GM12878 (cell line): ENCODE measurements at regions not wholly inside any gene's neighbourhood (a gene's known extent, or its start where the extent isn't known, plus 50 kb on each side); places are given as distances from the start of the nearest gene placed in this dataset.

Source experiments
- ATAC-seq: fragments of 200-7000 bp; cut with Tn5 transposase; 3 replicates; pipeline ENCODE4 v1.9.1; 2020; ENCODE audit warnings: mild to moderate bottlenecking, moderate library complexity
- BruUV-seq: library from RNA; stranded (reverse); fragments of 400-500 nt; replicated peaks from 2 replicates; lab custom pipeline; 2021; lab: Mats Ljungman, UMichigan
- CTCF ChIA-PET: fragments of 300-600 bp; sonication (Branson Sonifier 250); formaldehyde crosslinking; extraction: SDS; loops from one replicate; lab custom pipeline; 2021; ENCODE audit warnings: inconsistent platforms; lab: Yijun Ruan, JAX
- POLR2A ChIA-PET: fragments of 350-600 bp; formaldehyde crosslinking; extraction: SDS; loops from one replicate; lab custom pipeline; 2021; ENCODE audit warnings: inconsistent platforms; lab: Charles Lee
- RAD21 ChIA-PET: fragments of 300-600 bp; sonication (Branson Sonifier 250); formaldehyde crosslinking; loops from one replicate; lab custom pipeline; 2023; ENCODE audit warnings: antibody characterized with exemption; ENCODE audit not compliant: unreplicated experiment; lab: Charles Lee
- SMC1A ChIA-PET: fragments of 300-600 bp; sonication (Branson Sonifier 250); formaldehyde crosslinking; loops from one replicate; lab custom pipeline; 2023; ENCODE audit not compliant: unreplicated experiment, uncharacterized antibody; lab: Charles Lee
- DNase-seq: peaks from one replicate; pipeline ENCODE4 v3.0.0-alpha.2; 2011; ENCODE audit warnings: low read depth, low spot score
- FAIRE-seq: peaks from 3 replicates; lab custom pipeline; 2011; peaks lifted over from hg19 to GRCh38; lab: Jason Lieb, UNC
- H2AFZ ChIP-seq: 2 replicates; pipeline ENCODE4 v1.6.0; 2011; ENCODE audit warnings: low read depth, low read length, control low read depth; ENCODE audit not compliant: control insufficient read depth
- H3K27ac ChIP-seq: 2 replicates; pipeline ENCODE4 v1.5.1; 2011; ENCODE audit warnings: control low read depth; ENCODE audit not compliant: control insufficient read depth, insufficient read depth
- H3K27me3 ChIP-seq, 2 experiments: replicated peaks in 1 of 2; 2 replicates each; pipeline versions ENCODE4 v1.6.0 to v1.6.1; 2011; ENCODE audit warnings: low read length in 1 of 2; ENCODE audit not compliant: control insufficient read depth in 2 of 2, insufficient read depth in 2 of 2
- H3K36me3 ChIP-seq, 2 experiments: 2 replicates each; pipeline ENCODE4 v1.5.1; 2011; ENCODE audit warnings: low read length in 1 of 2; ENCODE audit not compliant: control insufficient read depth in 2 of 2, insufficient read depth in 2 of 2
- H3K4me1 ChIP-seq: 2 replicates; pipeline ENCODE4 v1.6.1; 2011; ENCODE audit warnings: mild to moderate bottlenecking, low read length, moderate library complexity, mixed read lengths; ENCODE audit not compliant: control insufficient read depth, insufficient read depth
- H3K4me2 ChIP-seq: 2 replicates; pipeline ENCODE4 v1.6.0; 2011; ENCODE audit warnings: control low read depth; ENCODE audit not compliant: control insufficient read depth, insufficient read depth
- H3K4me3 ChIP-seq: fragments of 200-600 bp; sonication (generic); 2 replicates; pipeline ENCODE4 v1.5.1; 2016
- H3K79me2 ChIP-seq: 2 replicates; pipeline ENCODE4 v1.6.0; 2011; ENCODE audit warnings: low read length; ENCODE audit not compliant: control insufficient read depth, insufficient read depth
- H3K9ac ChIP-seq: 2 replicates; pipeline ENCODE4 v1.8.0; 2011; ENCODE audit warnings: low read length, control low read depth, mixed read lengths; ENCODE audit not compliant: control insufficient read depth, insufficient read depth
- H3K9me3 ChIP-seq: replicated peaks from 3 replicates; pipeline ENCODE4 v1.5.1; 2011; ENCODE audit warnings: mild to moderate bottlenecking, low read length; ENCODE audit not compliant: control insufficient read depth, insufficient read depth
- H4K20me1 ChIP-seq: 2 replicates; pipeline ENCODE4 v1.6.0; 2011; ENCODE audit not compliant: control insufficient read depth, insufficient read depth
- ATF7 ChIP-seq: fragments of 450-650 bp; IDR thresholded peaks from 2 replicates; pipeline ENCODE4 v1.6.1; 2016; ENCODE audit warnings: low read depth, mild to moderate bottlenecking
- BCL11A ChIP-seq: IDR thresholded peaks from 2 replicates; pipeline ENCODE4 v1.6.1; 2011; ENCODE audit warnings: low read depth, low read length
- EP300 ChIP-seq, 2 experiments: fragments of 150-350 bp in 1 of 2; IDR thresholded peaks; 2 replicates each; pipeline ENCODE4 v1.6.1; 2011 to 2012; ENCODE audit warnings: low read depth in 2 of 2, low read length in 2 of 2, borderline replicate concordance in 1 of 2, improper control_type of control experiment in 1 of 2, inconsistent platforms in 1 of 2; ENCODE audit not compliant: control insufficient read depth in 1 of 2
- ESRRA ChIP-seq: IDR thresholded peaks from 2 replicates; pipeline ENCODE4 v1.6.1; 2012; ENCODE audit warnings: mild to moderate bottlenecking, low read length, improper control_type of control experiment
- IRF5 ChIP-seq: fragments of 450-650 bp; IDR thresholded peaks from 2 replicates; pipeline ENCODE4 v1.6.1; 2017; ENCODE audit warnings: borderline replicate concordance
- KLF5 ChIP-seq: fragments of 450-650 bp; IDR thresholded peaks from 2 replicates; pipeline ENCODE4 v1.6.1; 2014; ENCODE audit warnings: mild to moderate bottlenecking; ENCODE audit not compliant: partially characterized antibody
- NBN ChIP-seq: fragments of 450-650 bp; IDR thresholded peaks from 2 replicates; pipeline ENCODE4 v1.6.1; 2016
- POU2F2 ChIP-seq: IDR thresholded peaks from 3 replicates; pipeline ENCODE4 v1.6.1; 2011; ENCODE audit warnings: low read depth, mild to moderate bottlenecking, low read length, borderline replicate concordance
- RUNX3 ChIP-seq: IDR thresholded peaks from 2 replicates; pipeline ENCODE4 v1.6.1; 2012; ENCODE audit warnings: low read length, inconsistent platforms
- USF2 ChIP-seq: IDR thresholded peaks from 2 replicates; pipeline ENCODE4 v1.6.1; 2011; ENCODE audit warnings: low read depth, low read length, improper control_type of control experiment, borderline replicate concordance
- ZNF217 ChIP-seq: fragments of 450-650 bp; IDR thresholded peaks from 2 replicates; pipeline ENCODE4 v1.6.1; 2017; ENCODE audit warnings: antibody characterized with exemption, mild to moderate bottlenecking
- ZNF622 ChIP-seq: fragments of 450-650 bp; IDR thresholded peaks from 2 replicates; pipeline ENCODE4 v1.6.1; 2017; ENCODE audit warnings: mild to moderate bottlenecking, inconsistent platforms
- WGBS: methylation state at CpG from one replicate; pipeline ENCODE4 v1.1.6; 2016; ENCODE audit warnings: low lambda C conversion rate; ENCODE audit not compliant: insufficient replicate concordance, insufficient coverage; ENCODE audit errors: missing lambda C conversion rate; 5-methylcytosine and 5-hydroxymethylcytosine counted together
- in situ Hi-C: fragments of 300-500 bp; cut with MboI; formaldehyde crosslinking; loops from 9 replicates; pipeline ENCODE4 v1.14.3; 2018; ENCODE audit warnings: mixed read lengths
- intact Hi-C: fragments of 100-400 bp; cut with micrococcal nuclease; formaldehyde crosslinking; loops from one replicate; pipeline ENCODE4 v1.14.2; 2022; ENCODE audit not compliant: unreplicated experiment
- TF ChIP-seq, protein P1 (sequence below): IDR thresholded peaks from 2 replicates; pipeline ENCODE4 v1.6.1; 2011; ENCODE audit warnings: borderline replicate concordance, low read depth, mild to moderate bottlenecking, moderate library complexity, low read length; ENCODE audit not compliant: insufficient read depth, poor library complexity, severe bottlenecking

GRCh38 chr2:175575346-175576258, 394.1 kb upstream of the ATP5MC3 start (continued):
- no peak for TF ChIP-seq ESRRA
- TF ChIP-seq ZNF217, result peak; percentile 20; the same call in 1 of the 2 replicates
- no peak for TF ChIP-seq IRF5
- peak; percentile 69 for TF ChIP-seq RUNX3
- TF ChIP-seq EP300 (IDR thresholded peaks at IDR 0.05; ENCODE audit: borderline replicate concordance in 1 of 2, control insufficient read depth in 1 of 2, low read depth in 2 of 2, low read length in 2 of 2), result peak in 1 of 2 experiments; percentile 67; a peak in 1 of 4 replicates
- TF ChIP-seq KLF5, result no peak
- 0 out of 2 replicates have a peak, but pooled peaks have one; percentile 35 for TF ChIP-seq ATF7
- TF ChIP-seq NBN, result no peak
- no peak for TF ChIP-seq BCL11A
- peak; percentile 76; the same call in 1 of the 3 replicates for TF ChIP-seq POU2F2

DNA sequence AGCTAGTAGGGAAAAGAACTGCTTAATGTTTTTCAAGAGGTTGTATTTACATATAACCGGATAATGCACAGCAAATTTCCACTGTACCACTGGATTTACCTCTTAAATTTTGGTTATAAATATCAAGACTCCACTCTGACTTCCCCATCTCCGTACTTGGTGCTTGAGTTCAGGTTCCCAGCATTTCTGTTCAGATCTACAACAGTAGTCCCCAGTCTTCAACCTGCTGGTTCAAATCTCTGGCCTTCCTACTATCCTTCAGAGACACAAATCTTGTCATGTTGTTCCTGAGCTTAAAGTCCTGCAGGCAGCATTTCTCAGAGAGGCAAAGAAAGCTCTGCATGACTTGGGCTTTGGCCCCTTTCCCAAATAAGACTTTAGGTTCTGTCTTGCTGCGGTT, 392.6 kb upstream of the ATP5MC3 start:
- Histone ChIP-seq H3K4me3 (no peak overlapping the region), H3K9me3 (no peaks in the 10 kb centered on the region), H3K27ac (no peak overlapping the region), H3K4me1 (peaks cover 5% of the 10 kb centered on the region; the same call in 1 of the 2 replicates), H3K9ac (no peak overlapping the region), H4K20me1 (no peaks in the 10 kb centered on the region), H3K36me3 (no peaks in the 10 kb centered on the region), H3K27me3 (no peaks in the 10 kb centered on the region; a peak in 1 of 4 replicates), H3K4me2 (no peak overlapping the region), H3K79me2 (no peaks in the 10 kb centered on the region), H2AFZ (no peak overlapping the region)
- no TSS peak for BruUV-seq
- SMC1A ChIA-PET, result interaction anchor here (1.7 kb wide), 1 partner anchor 10 kb away, joined by 4 read pairs; no protein-coding TSS in a partner anchor
- ATAC-seq, result no peak
- FAIRE-seq, result no peak
- in situ Hi-C loops, result no loop called here
- CTCF ChIA-PET, result no interaction called here
- 30% methylated on average over 3 of the region's 3 CpGs for WGBS
- DNase-seq, result no peak
- intact Hi-C loops, result no loop called here
- RAD21 ChIA-PET, result no interaction called here
- POLR2A ChIA-PET, result no interaction called here
- no peak for TF ChIP-seq USF2
- TF ChIP-seq, protein P1, sequence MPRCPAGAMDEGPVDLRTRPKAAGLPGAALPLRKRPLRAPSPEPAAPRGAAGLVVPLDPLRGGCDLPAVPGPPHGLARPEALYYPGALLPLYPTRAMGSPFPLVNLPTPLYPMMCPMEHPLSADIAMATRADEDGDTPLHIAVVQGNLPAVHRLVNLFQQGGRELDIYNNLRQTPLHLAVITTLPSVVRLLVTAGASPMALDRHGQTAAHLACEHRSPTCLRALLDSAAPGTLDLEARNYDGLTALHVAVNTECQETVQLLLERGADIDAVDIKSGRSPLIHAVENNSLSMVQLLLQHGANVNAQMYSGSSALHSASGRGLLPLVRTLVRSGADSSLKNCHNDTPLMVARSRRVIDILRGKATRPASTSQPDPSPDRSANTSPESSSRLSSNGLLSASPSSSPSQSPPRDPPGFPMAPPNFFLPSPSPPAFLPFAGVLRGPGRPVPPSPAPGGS, result no peak
- TF ChIP-seq IRF5, result no peak
- TF ChIP-seq ZNF622, result no peak
